ENCODE measurements at regions not wholly inside any gene's neighbourhood (a gene's known extent, or its start where the extent isn't known, plus 50 kb on each side); places are given as distances from the start of the nearest gene placed in this dataset.
A peak's percentile ranks its signal among the peaks of the same experiment; 100 is the strongest.

- no peak for DNase-seq
Observed at GRCh38 chr15:66615846-66616245, 50.0 kb upstream of the LCTL start.

GRCh38 chr15:66617137-66618090, 51.6 kb upstream of the LCTL start:
- peak; percentile 63 for DNase-seq

- DNase-seq: peak; percentile 86
Observed at GRCh38 chr15:66619152-66619903, 53.5 kb upstream of the LCTL start.

DNA sequence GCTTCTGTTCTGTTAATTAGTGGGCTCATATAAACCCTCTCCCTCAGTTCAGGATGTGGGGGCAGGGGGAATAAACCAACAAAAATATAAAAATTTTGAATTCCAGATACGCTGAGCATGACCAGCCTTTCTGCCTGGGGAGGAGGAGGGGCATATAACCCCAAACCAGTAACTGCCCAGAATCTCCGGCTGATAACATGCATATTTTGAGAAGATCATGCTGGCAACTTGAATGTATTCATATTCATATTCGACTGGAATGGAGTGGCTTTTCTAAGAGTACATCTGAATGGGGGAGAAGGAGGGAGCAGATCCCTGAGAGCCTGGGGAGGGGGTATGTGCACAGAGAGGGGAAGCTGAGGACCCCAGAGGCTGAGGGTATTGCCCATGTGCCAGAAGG, 54.5 kb upstream of the LCTL start:
- DNase-seq: no peak

- no peak for DNase-seq
Observed at GRCh38 chr15:66620744-66621344, 55.0 kb upstream of the LCTL start.

DNA sequence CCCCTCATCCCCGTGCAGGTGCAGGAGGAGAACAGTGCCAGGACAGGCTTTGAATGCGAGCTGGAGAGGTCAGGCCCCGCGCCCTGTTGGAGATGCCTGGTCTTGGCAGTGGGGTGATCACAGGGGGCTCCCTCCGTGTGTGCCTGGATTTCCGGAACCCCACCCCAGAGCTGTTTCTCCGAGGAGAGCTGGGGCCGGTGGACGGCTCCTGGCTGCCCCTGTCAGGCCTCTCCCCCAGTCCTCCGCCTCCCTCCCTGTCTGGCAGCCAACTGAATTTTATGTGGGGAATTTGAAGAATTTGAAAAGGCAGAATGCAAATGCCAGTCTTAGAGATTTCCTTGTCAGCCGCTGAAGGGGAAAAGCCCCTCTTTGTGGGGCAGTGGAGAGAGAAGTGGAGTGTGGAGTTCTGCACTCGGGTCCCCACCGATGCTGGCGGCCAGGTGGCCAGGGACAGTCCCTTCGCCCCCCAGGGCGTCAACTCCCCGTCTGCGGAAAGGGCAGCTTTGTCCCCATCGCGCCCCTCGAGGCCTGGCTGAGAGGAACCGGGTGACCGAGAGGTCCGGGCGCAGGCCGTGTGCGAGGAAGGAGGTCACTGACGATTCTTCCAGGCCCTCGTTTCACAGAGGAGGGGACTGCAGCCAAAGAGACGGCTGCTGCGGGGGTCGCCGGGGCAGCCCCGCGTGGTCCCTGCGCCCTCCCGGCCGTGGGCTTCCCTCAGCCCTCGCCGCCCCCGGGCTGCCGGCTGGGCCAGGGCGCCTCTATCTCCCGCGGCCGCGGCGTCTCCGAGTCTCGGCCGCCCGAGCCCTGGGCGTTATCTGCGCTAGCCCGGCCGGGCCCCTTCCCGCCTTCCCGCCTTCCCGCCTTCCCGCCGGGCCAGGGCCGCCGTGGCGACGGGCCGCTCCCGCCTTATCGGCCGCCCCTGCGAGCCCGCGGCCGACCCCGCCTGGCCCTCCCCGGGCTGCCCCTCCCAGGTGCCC, 56.0 kb upstream of the LCTL start:
- DNase-seq: peak; percentile 61

- no peak for DNase-seq
Observed at GRCh38 chr15:66622591-66623022, 56.8 kb upstream of the LCTL start.

DNA sequence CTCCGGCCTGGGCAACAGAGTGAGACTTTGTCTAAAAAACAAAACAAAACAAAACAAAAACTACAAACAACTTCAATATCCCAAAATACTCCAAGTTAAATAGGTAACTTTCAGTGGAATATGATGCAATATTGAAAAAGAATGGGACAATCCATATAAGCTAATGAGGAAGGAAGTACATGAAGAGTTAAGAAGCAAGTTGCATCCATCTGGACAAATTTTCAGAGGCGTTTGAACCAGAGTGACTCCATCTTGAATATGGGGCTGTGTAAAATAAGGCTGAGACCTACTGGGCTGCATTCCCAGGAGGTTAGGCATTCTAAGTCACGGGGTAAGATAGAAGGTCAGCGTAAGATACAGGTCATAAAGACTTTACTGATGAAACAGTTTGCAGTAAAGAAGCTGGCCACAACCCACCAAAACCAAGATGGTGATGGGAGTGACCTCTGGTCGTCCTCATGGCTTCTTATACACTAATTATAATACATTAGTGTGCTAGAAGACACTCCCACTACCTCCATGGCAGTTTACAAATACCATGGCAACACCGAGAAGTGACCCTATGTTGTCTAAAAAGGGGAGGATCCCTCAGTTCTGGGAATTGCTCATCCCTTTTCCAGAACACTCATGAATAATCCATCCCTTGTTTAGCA, 58.1 kb upstream of the LCTL start:
- DNase-seq: no peak

DNA sequence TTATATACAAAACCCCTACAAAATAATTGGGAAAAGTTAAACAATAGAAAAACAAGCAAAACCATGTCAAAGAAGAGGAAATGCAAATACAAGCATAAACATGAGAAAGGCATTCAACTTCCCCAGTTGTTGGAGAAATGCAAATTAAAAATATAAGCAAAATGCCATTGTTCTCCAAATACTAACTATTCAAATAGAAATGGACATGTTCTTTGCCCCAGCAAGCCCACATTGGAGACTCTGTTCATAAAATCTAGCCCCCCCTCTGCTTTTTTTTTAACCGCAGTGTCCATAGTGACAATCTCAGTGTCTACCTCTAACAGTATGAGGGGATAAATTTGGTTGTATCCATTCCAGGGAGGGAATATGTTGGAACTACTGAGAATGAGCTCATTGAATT, 59.7 kb upstream of the LCTL start:
- no peak for DNase-seq

DNA sequence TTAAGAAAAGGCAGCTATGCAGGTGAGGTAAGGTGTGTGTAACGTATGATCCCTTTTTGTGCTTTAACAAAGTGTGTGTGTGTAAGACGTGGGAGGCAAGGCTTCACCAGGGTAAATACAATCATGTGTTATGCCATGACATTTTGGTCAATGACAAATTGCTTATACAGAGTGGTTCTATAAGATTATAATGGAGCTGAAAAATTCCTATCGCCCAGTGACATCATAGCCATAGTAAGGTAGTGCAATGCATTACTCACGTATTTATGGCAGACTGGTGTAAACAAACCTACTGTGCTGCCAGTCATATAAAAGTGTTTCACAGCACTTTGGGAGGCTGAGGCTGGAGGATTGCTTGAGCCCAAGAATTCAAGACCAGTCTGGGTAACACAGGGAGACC, 60.2 kb upstream of the LCTL start:
- no peak for DNase-seq

GRCh38 chr15:66628976-66629723, 63.4 kb upstream of the LCTL start:
- DNase-seq: no peak

- DNase-seq: no peak
Observed at GRCh38 chr15:66629817-66630576, 64.2 kb upstream of the LCTL start.

- no peak for DNase-seq
Observed at GRCh38 chr15:66630801-66631351, 65.1 kb upstream of the LCTL start.

DNA sequence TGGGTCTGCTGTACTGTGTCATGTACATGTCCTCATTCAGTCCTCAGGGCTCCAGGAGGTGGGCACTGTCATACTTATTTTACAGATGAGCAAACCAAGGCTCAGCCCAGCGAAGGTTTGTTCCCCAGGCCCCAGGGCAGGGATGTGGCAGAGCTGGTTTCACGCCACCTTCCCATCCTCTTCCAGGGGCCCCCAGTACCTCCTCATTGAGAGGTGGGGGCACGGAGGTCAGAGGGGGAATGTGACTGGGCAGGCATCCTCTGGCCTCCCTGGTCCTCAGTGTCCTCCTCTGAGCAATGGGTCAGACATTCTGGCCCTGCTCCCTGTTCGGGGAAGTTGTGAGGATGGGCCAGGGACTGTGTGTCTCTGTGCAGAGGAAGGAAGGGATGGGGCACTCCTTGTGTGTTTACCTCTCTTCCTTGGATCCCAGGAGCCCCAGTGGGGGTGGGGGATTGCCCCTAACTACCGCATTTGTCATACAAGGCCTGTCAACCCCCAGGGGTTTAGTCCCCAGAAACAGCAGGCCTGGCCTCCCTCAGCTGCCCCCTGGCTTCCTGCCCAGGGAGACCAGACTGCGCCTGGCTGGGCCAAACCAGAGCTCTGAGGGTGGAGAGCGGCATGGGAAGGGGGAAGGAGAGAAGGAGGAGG, 65.9 kb upstream of the LCTL start:
- DNase-seq: no peak

DNA sequence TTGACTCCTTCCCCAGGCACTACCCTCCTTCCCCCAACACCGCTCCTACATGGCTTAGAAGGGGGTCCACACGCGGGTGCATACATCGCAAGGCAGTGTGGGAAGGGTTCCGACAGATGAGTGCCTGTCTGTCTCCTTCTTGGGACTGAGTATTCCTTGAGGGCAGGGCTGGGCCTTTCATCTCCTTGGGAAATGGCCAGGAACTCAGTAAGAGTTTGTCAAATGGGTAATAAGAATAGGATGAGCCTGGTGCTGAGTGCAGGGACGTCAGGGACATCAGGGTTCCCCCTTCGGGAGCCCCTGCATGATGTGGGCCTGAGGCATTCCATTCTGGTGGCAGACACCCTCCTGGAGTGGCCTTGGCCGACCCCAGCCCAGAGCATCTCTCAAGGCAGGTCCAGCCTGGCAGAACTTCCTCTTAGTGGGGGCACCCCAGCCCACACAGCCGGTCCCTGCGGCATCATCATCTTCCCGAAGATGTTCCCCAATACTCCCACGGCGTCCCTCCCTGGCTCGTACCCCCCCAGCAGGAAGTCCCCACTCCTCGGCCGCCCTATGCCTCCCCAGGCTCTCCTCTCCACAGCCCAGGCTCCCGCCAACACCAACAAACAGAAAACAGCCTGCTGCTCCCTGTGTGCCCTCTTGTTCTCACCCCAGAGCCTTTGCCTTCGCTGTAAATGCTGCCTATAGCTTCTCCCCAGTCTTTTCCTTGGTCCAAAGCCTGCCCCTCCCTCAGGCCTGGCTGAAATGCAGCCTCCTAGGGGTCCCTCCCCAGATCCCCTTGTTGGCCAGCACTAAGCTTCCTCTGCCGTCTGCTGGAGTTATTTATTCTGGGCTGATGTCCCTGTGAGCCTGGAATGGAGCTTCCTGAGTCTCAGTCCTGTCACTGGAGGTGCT, 67.5 kb upstream of the LCTL start:
- no peak for DNase-seq

DNA sequence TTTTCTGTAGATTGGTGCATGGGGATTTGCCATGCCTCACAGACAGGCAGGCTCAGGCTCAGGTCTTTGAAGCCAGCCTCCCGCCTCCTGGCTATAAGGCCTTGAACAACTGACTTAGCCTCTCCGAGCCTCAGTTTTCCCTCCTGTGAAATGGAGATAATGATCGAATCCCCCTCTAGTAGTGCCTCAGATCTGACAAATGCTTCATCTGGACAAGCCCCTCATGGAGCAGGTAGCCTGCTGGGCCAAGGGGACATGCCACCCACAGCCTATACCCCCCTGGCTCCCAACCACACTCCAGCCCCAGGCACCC, 68.1 kb upstream of the LCTL start:
- no peak for DNase-seq

DNA sequence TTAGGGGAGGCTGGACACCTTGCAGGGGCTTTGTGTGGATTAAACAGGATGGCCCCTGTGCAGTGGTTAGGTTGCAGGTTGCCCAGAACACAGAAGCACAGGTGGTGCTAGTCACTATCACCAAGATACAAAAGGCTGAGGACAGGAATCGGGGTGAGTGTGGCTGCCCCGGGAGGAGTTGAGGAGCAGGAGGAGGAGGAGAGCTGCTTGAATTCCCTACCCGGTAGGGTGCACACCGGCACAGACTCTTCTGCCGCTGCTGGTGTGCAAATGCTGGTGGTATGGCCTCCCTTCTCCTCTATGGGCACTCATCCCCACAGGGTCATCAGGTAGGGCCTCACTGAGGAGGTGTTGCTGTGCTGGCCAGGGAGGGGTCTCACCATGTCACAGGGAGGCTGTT, 67.5 kb upstream of the SMAD6 start:
- no peak for DNase-seq

DNA sequence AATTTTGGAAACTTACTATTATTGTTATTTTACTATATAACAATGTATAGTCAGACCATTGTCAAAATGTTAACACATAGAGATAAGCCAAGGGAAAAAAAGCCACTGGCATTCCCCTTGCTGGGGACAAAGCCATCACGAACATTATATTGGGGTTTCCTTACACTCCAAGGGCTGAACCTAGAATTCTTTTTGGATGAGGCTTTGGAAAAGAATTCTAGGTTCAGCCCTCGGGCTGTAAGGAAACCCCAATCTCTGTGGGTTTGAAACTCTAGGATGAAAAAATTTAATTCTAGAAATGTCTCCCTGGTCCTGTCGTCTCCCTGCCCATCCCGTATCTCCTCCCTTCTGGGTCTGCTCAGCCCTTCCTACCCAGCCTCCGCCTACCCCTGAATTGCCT, 67.0 kb upstream of the SMAD6 start:
- no peak for DNase-seq

DNA sequence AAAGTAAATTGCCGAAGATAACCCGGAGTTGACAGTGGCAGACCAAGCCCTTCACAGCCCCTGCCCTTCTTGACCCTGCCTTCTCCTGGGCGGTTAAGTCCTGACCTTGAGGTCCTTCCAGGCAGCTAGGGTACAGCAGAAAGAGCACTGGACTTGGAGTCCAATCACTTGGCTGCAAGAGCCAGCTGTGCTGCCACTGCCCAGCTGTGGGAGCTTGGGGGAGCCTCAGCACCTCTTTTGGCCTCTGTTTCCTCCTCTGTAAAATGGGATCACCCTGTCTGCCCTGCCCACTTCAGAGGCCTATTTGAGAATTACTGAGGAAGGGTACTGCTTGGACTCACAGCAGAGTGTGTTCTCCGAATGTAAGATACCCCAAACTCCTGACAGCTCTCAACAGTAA, 66.2 kb upstream of the SMAD6 start:
- DNase-seq: no peak
